AG04449 (cell line): ENCODE measurements at regions not wholly inside any gene's neighbourhood (a gene's known extent, or its start where the extent isn't known, plus 50 kb on each side); places are given as distances from the start of the nearest gene placed in this dataset.

ENCODE experiments used
- CTCF ChIA-PET: fragments of 350-600 bp; formaldehyde crosslinking; extraction: SDS; loops from one replicate; lab custom pipeline; 2021; ENCODE audit warnings: antibody characterized with exemption; lab: Yijun Ruan, JAX
- POLR2A ChIA-PET: fragments of 400-600, 350-600 bp; formaldehyde crosslinking; extraction: SDS; loops from one replicate; lab custom pipeline; 2020; ENCODE audit warnings: antibody characterized with exemption, inconsistent platforms; lab: Yijun Ruan, JAX
- DNase-seq: peaks from one replicate; pipeline ENCODE4 v3.0.0-alpha.2; 2010; ENCODE audit warnings: low read depth, low spot score
- H3K4me3 ChIP-seq: 2 replicates; pipeline ENCODE4 v1.5.1; 2011; ENCODE audit warnings: low read depth, mild to moderate bottlenecking, control low read depth, low read length
- TF ChIP-seq, protein P1 (sequence below): IDR thresholded peaks from one replicate; pipeline ENCODE4 v1.5.1; 2011; ENCODE audit warnings: mild to moderate bottlenecking, moderate library complexity, low read length, control low read depth, inconsistent platforms; ENCODE audit not compliant: insufficient read depth; ENCODE audit errors: missing control alignments

DNA sequence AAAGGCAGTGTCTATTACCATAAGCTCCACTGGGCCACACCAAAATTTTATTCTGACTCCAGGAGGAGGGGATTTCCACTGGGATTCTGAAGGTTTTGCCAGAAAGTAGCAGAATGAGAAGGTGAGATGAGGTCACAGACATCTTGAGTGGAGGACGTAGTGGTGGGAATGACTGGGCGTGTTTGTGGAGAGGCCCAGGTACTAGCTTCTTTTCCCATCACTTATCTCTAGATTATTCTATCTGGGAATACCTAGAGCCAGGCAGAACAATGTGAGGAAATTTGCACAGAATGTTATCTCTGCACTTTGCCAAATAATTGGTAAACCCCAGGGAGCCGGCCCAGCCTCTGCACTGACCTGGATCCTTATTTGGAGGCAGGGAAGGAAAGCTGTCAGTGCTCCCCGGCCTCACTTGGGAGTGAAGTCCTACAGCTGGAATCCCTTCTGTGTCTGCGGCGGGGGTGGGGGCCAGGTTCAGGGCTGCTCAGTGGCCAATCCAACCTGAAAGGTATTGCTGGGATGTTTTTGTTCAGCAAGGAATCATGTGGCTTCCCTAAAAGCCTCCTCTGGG, 129.4 kb downstream of the C12orf75 start:
- ChIA-PET POLR2A (interaction anchor here (0.6 kb wide), 1 partner anchor 69 kb away, joined by 7 read pairs; no protein-coding TSS in a partner anchor), CTCF (interaction anchor here (1.1 to 1.5 kb wide), 2 partner anchors 11 to 21 kb away, joined by 4 read pairs; no protein-coding TSS in a partner anchor)
- no peak overlapping the region for H3K4me3 ChIP-seq
- TF ChIP-seq, protein P1, sequence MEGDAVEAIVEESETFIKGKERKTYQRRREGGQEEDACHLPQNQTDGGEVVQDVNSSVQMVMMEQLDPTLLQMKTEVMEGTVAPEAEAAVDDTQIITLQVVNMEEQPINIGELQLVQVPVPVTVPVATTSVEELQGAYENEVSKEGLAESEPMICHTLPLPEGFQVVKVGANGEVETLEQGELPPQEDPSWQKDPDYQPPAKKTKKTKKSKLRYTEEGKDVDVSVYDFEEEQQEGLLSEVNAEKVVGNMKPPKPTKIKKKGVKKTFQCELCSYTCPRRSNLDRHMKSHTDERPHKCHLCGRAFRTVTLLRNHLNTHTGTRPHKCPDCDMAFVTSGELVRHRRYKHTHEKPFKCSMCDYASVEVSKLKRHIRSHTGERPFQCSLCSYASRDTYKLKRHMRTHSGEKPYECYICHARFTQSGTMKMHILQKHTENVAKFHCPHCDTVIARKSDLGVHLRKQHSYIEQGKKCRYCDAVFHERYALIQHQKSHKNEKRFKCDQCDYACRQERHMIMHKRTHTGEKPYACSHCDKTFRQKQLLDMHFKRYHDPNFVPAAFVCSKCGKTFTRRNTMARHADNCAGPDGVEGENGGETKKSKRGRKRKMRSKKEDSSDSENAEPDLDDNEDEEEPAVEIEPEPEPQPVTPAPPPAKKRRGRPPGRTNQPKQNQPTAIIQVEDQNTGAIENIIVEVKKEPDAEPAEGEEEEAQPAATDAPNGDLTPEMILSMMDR, result no peak
- no peak for DNase-seq

DNA sequence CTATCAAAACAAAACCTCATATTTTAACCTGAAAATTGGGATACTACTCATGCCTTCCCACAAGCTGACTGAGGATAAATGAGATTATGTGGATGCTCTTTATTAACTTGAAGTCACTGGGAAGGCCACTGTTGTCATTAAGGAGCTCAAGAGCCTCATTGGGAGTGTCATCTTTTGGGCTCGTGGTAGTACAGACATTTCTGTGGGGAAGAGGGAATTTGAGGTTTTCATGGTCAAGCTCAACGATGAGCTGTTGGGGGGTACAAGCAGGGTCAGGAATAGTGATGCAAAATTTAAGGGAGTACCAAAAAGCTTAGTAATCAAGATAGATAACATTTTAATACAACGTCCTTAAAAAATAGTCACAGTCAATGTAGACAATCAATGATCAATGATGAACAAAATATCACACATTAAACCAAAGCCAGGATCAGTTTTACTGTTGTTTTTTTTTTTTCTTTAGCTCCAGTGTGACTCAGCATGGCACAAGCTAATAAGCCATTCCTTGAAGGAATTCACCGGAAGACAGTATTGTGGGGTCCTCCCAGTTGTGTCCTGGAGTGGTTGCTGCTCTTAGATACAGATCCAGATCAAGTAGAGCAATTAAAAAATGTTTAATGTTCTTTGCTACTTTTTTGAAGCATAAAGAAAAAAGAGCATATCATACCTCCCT, 130.9 kb downstream of the C12orf75 start:
- no peak for DNase-seq
- CTCF ChIA-PET, result interaction anchor here (0.7 to 0.9 kb wide), 2 partner anchors 41 to 688 kb away, joined by 3 read pairs; no protein-coding TSS in a partner anchor
- H3K4me3 ChIP-seq, result no peak overlapping the region
- TF ChIP-seq, protein P1, result no peak
- POLR2A ChIA-PET, result interaction anchor here (0.9 to 1.2 kb wide), 2 partner anchors 9 to 10 kb away, joined by 3 read pairs; no protein-coding TSS in a partner anchor

DNA sequence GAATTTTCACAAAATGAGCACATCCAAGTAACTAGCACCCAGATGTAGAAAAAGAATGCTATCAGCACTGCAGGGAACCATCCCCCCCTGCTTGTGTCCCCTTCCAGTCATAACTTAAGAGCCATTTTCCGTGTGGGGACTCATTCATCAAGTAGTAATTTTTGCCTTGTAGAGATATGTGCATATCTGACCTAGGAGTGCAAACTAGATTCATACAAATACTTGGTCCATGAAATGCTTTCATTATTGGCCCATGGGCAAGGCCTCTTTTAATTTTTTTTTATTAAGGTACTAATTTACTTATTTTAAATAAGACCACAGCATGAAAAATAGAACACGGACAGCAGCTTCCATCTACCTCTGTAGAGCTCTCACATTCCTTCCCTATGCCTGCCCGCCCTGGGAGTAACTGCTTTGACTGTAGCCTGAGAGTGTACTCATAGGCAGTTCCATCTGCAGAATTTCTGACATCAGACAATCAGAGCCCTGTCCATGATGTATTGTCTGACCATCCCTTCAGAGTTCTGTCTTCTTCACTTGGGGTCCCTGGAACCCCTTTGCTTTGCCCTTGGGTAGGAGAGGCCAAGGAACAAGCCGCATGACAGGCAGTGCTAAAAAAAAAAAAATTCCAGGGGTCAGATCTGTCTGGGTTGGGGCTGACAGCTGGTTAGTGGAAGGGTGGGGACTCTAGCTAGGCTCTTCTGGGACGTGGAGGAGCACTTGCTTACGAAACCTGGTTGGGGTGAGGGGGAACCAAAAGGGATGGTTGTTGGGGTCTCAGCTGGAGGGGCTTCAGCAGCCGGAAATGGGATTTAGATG, 131.7 kb downstream of the C12orf75 start:
- ChIA-PET POLR2A (interaction anchor here (0.9 kb wide), 1 partner anchor 11 kb away, joined by 3 read pairs; no protein-coding TSS in a partner anchor), CTCF (interaction anchor here (0.9 kb wide), 1 partner anchor 41 kb away, joined by 3 read pairs; no protein-coding TSS in a partner anchor)
- DNase-seq, result no peak
- TF ChIP-seq, protein P1, result no peak
- H3K4me3 ChIP-seq, result no peak overlapping the region

DNA sequence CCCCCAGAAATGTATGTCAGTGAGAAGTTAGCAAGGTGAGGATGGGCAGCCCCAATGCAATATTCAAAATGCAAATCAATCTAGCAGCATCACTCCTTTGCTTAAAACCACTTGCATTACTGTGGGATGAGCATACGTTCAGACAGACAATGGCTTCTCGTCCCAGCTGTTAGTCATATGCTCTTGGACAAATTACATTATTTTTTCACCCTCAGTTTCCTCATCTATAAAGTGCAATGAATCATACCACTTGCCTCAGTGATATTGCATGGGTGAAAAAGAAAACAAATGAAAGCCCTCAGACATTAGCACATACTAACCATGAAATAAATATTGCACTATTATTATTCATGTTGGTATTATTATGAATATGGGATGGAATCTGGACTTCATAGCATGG, 132.3 kb downstream of the C12orf75 start:
- no peak for DNase-seq
- POLR2A ChIA-PET, result interaction anchor here (0.6 kb wide), 1 partner anchor 63 kb away, joined by 3 read pairs; no protein-coding TSS in a partner anchor
- H3K4me3 ChIP-seq, result no peak overlapping the region
- CTCF ChIA-PET, result no interaction called here
- TF ChIP-seq, protein P1, result no peak

DNA sequence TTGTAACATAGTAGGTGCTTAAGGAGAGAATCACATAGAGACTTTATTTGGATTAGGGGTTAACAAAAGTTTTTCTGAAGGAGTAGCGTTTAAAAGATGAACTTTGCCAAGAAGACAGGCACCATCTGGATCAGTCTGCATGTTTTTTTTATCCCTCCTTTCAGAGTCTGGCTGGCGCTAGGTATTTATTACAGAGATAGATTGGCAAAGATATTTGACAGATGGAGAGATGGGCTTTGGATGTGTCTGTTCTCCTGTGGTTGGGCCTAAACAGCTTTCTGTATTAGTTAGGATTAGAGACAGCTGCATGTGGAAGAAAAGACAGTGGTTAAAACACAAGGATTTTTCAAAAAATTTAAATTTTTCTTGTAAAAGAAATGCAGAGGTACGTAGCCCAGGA, 133.9 kb downstream of the C12orf75 start:
- POLR2A ChIA-PET, result no interaction called here

More for the DNA sequence above, 133.9 kb downstream of the C12orf75 start:
- H3K4me3 ChIP-seq, result no peak overlapping the region
- TF ChIP-seq, protein P1, result no peak
- CTCF ChIA-PET, result interaction anchor here (0.9 kb wide), 1 partner anchor 10 kb away, joined by 3 read pairs; no protein-coding TSS in a partner anchor
- DNase-seq, result no peak
